GM12864 (cell line): ENCODE measurements at regions not wholly inside any gene's neighbourhood (a gene's known extent, or its start where the extent isn't known, plus 50 kb on each side); places are given as distances from the start of the nearest gene placed in this dataset.

Experiments
- DNase-seq: peaks from one replicate; pipeline ENCODE4 v3.0.0-alpha.2; 2011; ENCODE audit warnings: low read depth
- H3K4me3 ChIP-seq: 2 replicates; pipeline ENCODE4 v1.5.1; 2011; ENCODE audit warnings: mild to moderate bottlenecking, low read depth, low read length, control low read depth
- TF ChIP-seq, protein P1 (sequence below): IDR thresholded peaks from 2 replicates; pipeline ENCODE4 v1.5.1; 2011; ENCODE audit warnings: low read depth, mild to moderate bottlenecking, moderate library complexity, low read length, control low read depth, inconsistent platforms; ENCODE audit errors: missing control alignments

GRCh38 chr2:66872986-66873754 lies 438.2 kb downstream of the MEIS1 start:
- TF ChIP-seq, protein P1, sequence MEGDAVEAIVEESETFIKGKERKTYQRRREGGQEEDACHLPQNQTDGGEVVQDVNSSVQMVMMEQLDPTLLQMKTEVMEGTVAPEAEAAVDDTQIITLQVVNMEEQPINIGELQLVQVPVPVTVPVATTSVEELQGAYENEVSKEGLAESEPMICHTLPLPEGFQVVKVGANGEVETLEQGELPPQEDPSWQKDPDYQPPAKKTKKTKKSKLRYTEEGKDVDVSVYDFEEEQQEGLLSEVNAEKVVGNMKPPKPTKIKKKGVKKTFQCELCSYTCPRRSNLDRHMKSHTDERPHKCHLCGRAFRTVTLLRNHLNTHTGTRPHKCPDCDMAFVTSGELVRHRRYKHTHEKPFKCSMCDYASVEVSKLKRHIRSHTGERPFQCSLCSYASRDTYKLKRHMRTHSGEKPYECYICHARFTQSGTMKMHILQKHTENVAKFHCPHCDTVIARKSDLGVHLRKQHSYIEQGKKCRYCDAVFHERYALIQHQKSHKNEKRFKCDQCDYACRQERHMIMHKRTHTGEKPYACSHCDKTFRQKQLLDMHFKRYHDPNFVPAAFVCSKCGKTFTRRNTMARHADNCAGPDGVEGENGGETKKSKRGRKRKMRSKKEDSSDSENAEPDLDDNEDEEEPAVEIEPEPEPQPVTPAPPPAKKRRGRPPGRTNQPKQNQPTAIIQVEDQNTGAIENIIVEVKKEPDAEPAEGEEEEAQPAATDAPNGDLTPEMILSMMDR, result no peak
- DNase-seq, result no peak
- no peak overlapping the region for H3K4me3 ChIP-seq

DNA sequence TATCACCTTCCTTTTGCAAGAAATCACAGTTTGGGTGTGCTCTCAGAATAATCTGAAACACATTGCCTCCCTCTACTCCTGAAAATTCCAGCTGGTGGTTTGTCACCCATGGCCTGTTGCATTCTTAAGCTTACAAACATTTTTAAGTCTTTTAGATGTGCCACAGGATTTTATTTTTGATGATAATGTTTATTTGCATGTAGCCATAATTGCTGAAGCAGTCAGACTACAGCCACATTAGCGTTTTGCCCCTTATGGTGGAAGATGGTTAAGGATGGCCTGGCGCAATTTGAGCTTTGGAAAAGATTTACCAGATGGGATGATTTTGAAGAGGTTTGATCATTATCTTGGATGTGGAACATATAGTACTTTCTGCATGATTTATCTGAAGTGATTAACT lies 439.5 kb downstream of the MEIS1 start:
- H3K4me3 ChIP-seq, result no peak overlapping the region
- TF ChIP-seq, protein P1, result no peak
- DNase-seq, result no peak

GRCh38 chr2:66875941-66876462 lies 441.1 kb downstream of the MEIS1 start:
- no peak for DNase-seq
- H3K4me3 ChIP-seq, result no peak overlapping the region
- TF ChIP-seq, protein P1, result no peak

- DNase-seq, result no peak
- H3K4me3 ChIP-seq, result no peak overlapping the region
These were observed 451.0 kb downstream of the MEIS1 start for GRCh38 chr2:66885775-66886383.

DNA sequence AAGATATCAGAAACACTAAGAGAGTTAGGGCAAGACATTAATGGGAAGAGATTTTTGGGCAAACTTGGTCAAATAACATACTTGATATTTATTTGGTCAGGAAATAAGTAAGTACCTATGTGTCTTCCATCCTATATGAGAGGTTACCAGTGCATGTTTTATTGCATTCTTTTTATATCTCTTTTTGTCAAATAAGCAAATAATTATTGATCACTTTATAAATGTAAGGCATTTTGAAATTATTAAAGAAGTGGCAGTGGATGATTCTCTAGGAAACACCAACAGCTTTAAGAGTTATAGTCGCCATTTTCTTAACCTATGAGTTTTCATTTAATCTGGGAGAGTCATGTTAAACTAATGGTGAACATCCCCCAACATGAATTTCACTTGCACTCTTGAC lies 453.3 kb downstream of the MEIS1 start:
- DNase-seq, result no peak
- TF ChIP-seq, protein P1, result no peak
- no peak overlapping the region for H3K4me3 ChIP-seq

More at GRCh38 chr2:66885775-66886383, 451.0 kb downstream of the MEIS1 start:
- TF ChIP-seq, protein P1, result no peak

DNA sequence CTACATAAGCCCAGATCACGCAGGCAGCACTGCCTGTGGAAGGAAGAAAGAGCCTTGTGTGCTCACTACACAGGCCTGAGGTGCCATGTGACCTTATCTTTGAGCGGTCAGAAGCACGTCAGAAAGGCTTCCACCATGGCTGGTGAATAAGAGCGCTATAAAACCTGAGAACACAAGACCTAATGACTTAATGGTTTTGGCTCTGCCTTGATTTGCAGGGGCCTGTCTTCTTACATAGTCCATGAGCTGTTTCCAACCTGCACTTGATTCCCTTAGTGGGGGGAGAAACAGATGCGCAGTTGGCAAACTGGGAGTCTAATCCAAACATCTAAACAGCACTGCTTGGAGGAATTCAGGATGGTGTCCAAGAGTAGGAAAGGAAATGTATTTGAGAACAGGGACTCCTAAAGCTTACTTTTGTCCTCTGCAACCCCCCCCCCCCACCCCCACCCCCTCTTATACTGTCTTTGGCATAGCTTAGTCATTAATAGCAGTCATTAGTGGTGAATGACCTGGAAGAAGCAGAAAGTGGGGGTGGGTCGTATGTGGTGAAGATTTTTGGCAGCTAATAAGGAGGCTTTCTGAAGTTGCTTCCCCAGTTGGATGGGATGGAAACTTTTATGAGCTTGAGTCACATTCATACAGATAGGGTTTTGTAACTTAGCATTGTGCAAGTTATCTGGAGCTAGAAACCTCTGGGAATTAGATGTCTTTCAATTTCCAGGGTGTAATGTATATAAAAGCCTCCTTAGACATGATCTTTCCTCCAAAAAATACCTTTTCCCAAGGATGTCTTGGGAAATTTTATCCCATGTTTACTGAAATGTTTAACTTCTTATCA lies 454.1 kb downstream of the MEIS1 start:
- TF ChIP-seq, protein P1, result no peak
- no peak overlapping the region for H3K4me3 ChIP-seq
- DNase-seq, result no peak
